GM23338 (cell line): ENCODE measurements at regions not wholly inside any gene's neighbourhood (a gene's known extent, or its start where the extent isn't known, plus 50 kb on each side); places are given as distances from the start of the nearest gene placed in this dataset.

ENCODE experiments used
- CREB1 ChIP-seq: fragments of 250-450 bp; sonication (Bioruptor Pico); IDR thresholded peaks from 2 replicates; pipeline ENCODE4 v1.5.0; 2020; ENCODE audit warnings: low read depth, mild to moderate bottlenecking, moderate library complexity
- EZH2 ChIP-seq: fragments of 200-600 bp; sonication (generic); IDR thresholded peaks from one replicate; pipeline ENCODE4 v1.8.0; 2017; ENCODE audit warnings: antibody characterized with exemption, mild to moderate bottlenecking, low read depth; ENCODE audit not compliant: unreplicated experiment
- EZH2phosphoT487 ChIP-seq: fragments of 200-600 bp; sonication (generic); IDR thresholded peaks from one replicate; pipeline ENCODE4 v1.8.1; 2018; ENCODE audit warnings: antibody characterized with exemption; ENCODE audit not compliant: unreplicated experiment
- JUNB ChIP-seq: IDR thresholded peaks from one replicate; pipeline ENCODE4 v1.6.1; 2016; ENCODE audit warnings: antibody characterized with exemption; ENCODE audit not compliant: unreplicated experiment
- NANOG ChIP-seq: IDR thresholded peaks from 2 replicates; pipeline ENCODE4 v1.6.1; 2016; ENCODE audit warnings: antibody characterized with exemption, borderline replicate concordance
- POLR2AphosphoS5 ChIP-seq: IDR thresholded peaks from 2 replicates; pipeline ENCODE4 v1.6.1; 2016; ENCODE audit warnings: antibody characterized with exemption, low read depth
- STAT1 ChIP-seq: IDR thresholded peaks from one replicate; pipeline ENCODE4 v1.6.1; 2016; ENCODE audit warnings: antibody characterized with exemption; ENCODE audit not compliant: unreplicated experiment
- ZNF331 ChIP-seq: fragments of 250-450 bp; sonication (Bioruptor Pico); IDR thresholded peaks from 2 replicates; pipeline ENCODE4 v1.5.0; 2020; ENCODE audit warnings: low read depth, mild to moderate bottlenecking, moderate library complexity
- TF ChIP-seq, protein P1 (sequence below), 2 experiments: fragments of 200-600 bp in 1 of 2; sonication (generic) in 1 of 2; conservative IDR thresholded peaks; 2 replicates each; pipeline versions ENCODE4 v1.5.1 to v1.6.1; 2016 to 2017; ENCODE audit warnings: antibody characterized with exemption in 2 of 2, low read depth in 2 of 2, mild to moderate bottlenecking in 2 of 2, moderate library complexity in 1 of 2
- TF ChIP-seq, protein P2 (sequence below): IDR thresholded peaks from one replicate; pipeline ENCODE4 v1.6.1; 2018; ENCODE audit warnings: antibody characterized with exemption; ENCODE audit not compliant: unreplicated experiment
- TF ChIP-seq, protein P3 (sequence below): IDR thresholded peaks from 2 replicates; pipeline ENCODE4 v1.6.1; 2016; ENCODE audit warnings: antibody characterized with exemption
- TF ChIP-seq, protein P4 (sequence below): fragments of 250-450 bp; sonication (Bioruptor Pico); IDR thresholded peaks from 2 replicates; pipeline ENCODE4 v1.5.0; 2020; ENCODE audit warnings: mild to moderate bottlenecking, moderate library complexity

DNA sequence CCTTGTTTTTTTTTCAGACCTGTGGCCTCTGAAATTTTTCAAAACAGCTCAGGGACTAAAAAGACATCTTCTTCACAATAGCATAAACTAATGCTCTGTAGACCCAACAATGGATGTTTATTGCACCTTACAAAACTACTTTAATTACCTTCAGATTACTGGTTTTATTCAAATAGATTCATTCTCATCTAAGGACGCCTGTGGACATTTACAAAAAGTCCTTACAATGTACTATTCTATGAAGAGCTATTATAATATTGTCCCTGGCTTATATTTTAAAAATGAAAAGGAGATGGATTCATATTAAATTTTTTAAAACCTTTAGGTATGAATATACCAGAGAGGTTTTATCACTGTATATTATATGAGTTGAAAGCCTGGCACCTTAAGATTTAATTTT, 238.4 kb upstream of the NR5A2 start:
- TF ChIP-seq POLR2AphosphoS5 (no peak), EZH2 (no peak), CREB1 (CRISPR knock-in tag) (no peak), EZH2phosphoT487 (no peak), ZNF331 (CRISPR knock-in tag) (no peak), STAT1 (no peak), JUNB (no peak), NANOG (no peak)
- TF ChIP-seq, protein P1, sequence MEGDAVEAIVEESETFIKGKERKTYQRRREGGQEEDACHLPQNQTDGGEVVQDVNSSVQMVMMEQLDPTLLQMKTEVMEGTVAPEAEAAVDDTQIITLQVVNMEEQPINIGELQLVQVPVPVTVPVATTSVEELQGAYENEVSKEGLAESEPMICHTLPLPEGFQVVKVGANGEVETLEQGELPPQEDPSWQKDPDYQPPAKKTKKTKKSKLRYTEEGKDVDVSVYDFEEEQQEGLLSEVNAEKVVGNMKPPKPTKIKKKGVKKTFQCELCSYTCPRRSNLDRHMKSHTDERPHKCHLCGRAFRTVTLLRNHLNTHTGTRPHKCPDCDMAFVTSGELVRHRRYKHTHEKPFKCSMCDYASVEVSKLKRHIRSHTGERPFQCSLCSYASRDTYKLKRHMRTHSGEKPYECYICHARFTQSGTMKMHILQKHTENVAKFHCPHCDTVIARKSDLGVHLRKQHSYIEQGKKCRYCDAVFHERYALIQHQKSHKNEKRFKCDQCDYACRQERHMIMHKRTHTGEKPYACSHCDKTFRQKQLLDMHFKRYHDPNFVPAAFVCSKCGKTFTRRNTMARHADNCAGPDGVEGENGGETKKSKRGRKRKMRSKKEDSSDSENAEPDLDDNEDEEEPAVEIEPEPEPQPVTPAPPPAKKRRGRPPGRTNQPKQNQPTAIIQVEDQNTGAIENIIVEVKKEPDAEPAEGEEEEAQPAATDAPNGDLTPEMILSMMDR (conservative IDR thresholded peaks at IDR 0.05; ENCODE audit: low read depth in 2 of 2) = no peak
- TF ChIP-seq, protein P2, sequence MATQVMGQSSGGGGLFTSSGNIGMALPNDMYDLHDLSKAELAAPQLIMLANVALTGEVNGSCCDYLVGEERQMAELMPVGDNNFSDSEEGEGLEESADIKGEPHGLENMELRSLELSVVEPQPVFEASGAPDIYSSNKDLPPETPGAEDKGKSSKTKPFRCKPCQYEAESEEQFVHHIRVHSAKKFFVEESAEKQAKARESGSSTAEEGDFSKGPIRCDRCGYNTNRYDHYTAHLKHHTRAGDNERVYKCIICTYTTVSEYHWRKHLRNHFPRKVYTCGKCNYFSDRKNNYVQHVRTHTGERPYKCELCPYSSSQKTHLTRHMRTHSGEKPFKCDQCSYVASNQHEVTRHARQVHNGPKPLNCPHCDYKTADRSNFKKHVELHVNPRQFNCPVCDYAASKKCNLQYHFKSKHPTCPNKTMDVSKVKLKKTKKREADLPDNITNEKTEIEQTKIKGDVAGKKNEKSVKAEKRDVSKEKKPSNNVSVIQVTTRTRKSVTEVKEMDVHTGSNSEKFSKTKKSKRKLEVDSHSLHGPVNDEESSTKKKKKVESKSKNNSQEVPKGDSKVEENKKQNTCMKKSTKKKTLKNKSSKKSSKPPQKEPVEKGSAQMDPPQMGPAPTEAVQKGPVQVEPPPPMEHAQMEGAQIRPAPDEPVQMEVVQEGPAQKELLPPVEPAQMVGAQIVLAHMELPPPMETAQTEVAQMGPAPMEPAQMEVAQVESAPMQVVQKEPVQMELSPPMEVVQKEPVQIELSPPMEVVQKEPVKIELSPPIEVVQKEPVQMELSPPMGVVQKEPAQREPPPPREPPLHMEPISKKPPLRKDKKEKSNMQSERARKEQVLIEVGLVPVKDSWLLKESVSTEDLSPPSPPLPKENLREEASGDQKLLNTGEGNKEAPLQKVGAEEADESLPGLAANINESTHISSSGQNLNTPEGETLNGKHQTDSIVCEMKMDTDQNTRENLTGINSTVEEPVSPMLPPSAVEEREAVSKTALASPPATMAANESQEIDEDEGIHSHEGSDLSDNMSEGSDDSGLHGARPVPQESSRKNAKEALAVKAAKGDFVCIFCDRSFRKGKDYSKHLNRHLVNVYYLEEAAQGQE = no peak
- TF ChIP-seq, protein P3, sequence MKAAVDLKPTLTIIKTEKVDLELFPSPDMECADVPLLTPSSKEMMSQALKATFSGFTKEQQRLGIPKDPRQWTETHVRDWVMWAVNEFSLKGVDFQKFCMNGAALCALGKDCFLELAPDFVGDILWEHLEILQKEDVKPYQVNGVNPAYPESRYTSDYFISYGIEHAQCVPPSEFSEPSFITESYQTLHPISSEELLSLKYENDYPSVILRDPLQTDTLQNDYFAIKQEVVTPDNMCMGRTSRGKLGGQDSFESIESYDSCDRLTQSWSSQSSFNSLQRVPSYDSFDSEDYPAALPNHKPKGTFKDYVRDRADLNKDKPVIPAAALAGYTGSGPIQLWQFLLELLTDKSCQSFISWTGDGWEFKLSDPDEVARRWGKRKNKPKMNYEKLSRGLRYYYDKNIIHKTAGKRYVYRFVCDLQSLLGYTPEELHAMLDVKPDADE = no peak
- TF ChIP-seq, protein P4, sequence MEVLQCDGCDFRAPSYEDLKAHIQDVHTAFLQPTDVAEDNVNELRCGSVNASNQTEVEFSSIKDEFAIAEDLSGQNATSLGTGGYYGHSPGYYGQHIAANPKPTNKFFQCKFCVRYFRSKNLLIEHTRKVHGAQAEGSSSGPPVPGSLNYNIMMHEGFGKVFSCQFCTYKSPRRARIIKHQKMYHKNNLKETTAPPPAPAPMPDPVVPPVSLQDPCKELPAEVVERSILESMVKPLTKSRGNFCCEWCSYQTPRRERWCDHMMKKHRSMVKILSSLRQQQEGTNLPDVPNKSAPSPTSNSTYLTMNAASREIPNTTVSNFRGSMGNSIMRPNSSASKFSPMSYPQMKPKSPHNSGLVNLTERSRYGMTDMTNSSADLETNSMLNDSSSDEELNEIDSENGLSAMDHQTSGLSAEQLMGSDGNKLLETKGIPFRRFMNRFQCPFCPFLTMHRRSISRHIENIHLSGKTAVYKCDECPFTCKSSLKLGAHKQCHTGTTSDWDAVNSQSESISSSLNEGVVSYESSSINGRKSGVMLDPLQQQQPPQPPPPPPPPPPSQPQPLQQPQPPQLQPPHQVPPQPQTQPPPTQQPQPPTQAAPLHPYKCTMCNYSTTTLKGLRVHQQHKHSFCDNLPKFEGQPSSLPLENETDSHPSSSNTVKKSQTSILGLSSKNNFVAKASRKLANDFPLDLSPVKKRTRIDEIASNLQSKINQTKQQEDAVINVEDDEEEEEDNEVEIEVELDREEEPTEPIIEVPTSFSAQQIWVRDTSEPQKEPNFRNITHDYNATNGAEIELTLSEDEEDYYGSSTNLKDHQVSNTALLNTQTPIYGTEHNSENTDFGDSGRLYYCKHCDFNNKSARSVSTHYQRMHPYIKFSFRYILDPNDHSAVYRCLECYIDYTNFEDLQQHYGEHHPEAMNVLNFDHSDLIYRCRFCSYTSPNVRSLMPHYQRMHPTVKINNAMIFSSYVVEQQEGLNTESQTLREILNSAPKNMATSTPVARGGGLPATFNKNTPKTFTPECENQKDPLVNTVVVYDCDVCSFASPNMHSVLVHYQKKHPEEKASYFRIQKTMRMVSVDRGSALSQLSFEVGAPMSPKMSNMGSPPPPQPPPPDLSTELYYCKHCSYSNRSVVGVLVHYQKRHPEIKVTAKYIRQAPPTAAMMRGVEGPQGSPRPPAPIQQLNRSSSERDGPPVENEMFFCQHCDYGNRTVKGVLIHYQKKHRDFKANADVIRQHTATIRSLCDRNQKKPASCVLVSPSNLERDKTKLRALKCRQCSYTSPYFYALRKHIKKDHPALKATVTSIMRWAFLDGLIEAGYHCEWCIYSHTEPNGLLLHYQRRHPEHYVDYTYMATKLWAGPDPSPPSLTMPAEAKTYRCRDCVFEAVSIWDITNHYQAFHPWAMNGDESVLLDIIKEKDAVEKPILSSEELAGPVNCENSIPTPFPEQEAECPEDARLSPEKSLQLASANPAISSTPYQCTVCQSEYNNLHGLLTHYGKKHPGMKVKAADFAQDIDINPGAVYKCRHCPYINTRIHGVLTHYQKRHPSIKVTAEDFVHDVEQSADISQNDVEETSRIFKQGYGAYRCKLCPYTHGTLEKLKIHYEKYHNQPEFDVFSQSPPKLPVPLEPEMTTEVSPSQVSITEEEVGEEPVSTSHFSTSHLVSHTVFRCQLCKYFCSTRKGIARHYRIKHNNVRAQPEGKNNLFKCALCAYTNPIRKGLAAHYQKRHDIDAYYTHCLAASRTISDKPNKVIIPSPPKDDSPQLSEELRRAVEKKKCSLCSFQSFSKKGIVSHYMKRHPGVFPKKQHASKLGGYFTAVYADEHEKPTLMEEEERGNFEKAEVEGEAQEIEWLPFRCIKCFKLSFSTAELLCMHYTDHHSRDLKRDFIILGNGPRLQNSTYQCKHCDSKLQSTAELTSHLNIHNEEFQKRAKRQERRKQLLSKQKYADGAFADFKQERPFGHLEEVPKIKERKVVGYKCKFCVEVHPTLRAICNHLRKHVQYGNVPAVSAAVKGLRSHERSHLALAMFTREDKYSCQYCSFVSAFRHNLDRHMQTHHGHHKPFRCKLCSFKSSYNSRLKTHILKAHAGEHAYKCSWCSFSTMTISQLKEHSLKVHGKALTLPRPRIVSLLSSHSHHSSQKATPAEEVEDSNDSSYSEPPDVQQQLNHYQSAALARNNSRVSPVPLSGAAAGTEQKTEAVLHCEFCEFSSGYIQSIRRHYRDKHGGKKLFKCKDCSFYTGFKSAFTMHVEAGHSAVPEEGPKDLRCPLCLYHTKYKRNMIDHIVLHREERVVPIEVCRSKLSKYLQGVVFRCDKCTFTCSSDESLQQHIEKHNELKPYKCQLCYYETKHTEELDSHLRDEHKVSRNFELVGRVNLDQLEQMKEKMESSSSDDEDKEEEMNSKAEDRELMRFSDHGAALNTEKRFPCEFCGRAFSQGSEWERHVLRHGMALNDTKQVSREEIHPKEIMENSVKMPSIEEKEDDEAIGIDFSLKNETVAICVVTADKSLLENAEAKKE (CRISPR knock-in tag) = no peak
